A549 (cell line): ENCODE measurements at regions not wholly inside any gene's neighbourhood (a gene's known extent, or its start where the extent isn't known, plus 50 kb on each side); places are given as distances from the start of the nearest gene placed in this dataset.

Source experiments
- JUNB ChIP-seq: fragments of >200 bp; sonication (Bioruptor Twin); formaldehyde crosslinking; IDR thresholded peaks from 2 replicates; pipeline ENCODE4 v1.6.1; 2016
- POLR2A ChIP-seq: IDR thresholded peaks from 2 replicates; pipeline ENCODE4 v1.6.1; 2012; ENCODE audit warnings: mild to moderate bottlenecking, low read length
- RFX5 ChIP-seq: fragments of 450-650 bp; IDR thresholded peaks from 2 replicates; pipeline ENCODE4 v1.7.1; 2014; ENCODE audit warnings: antibody characterized with exemption, mild to moderate bottlenecking, moderate library complexity
- RNF2 ChIP-seq: fragments of 200-600 bp; sonication (generic); IDR thresholded peaks from 2 replicates; pipeline ENCODE4 v1.6.1; 2016; ENCODE audit warnings: low read depth, mild to moderate bottlenecking, antibody characterized with exemption, moderate library complexity, borderline replicate concordance
- TF ChIP-seq, protein P1 (sequence below): fragments of >200 bp; sonication (Bioruptor Twin); formaldehyde crosslinking; IDR thresholded peaks from 3 replicates; pipeline ENCODE4 v1.5.1; 2016
- TF ChIP-seq, protein P2 (sequence below): IDR thresholded peaks from 2 replicates; pipeline ENCODE4 v1.6.1; 2012

DNA sequence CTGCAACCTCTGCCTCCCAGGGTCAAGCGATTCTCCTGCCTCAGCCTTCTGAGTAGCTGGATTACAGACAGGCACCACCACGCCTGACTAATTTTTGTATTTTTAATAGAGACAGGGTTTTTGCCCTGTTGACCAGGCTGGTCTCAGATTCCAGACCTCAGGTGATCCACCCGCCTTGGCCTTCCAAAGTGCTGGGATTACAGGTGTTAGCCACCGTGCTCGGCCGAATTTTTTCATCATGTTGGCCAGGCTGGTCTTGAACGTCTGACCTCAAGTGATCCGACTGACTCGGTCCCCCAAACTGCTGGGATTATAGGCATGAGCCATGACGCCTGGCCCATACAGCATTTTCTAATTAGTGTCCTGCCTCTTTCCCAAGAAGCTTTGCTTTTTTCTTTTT is 52.7 kb upstream of the ADORA2B start:
- TF ChIP-seq, protein P1, sequence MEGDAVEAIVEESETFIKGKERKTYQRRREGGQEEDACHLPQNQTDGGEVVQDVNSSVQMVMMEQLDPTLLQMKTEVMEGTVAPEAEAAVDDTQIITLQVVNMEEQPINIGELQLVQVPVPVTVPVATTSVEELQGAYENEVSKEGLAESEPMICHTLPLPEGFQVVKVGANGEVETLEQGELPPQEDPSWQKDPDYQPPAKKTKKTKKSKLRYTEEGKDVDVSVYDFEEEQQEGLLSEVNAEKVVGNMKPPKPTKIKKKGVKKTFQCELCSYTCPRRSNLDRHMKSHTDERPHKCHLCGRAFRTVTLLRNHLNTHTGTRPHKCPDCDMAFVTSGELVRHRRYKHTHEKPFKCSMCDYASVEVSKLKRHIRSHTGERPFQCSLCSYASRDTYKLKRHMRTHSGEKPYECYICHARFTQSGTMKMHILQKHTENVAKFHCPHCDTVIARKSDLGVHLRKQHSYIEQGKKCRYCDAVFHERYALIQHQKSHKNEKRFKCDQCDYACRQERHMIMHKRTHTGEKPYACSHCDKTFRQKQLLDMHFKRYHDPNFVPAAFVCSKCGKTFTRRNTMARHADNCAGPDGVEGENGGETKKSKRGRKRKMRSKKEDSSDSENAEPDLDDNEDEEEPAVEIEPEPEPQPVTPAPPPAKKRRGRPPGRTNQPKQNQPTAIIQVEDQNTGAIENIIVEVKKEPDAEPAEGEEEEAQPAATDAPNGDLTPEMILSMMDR = no peak
- no peak for TF ChIP-seq RFX5
- no peak for TF ChIP-seq RNF2
- TF ChIP-seq, protein P2, sequence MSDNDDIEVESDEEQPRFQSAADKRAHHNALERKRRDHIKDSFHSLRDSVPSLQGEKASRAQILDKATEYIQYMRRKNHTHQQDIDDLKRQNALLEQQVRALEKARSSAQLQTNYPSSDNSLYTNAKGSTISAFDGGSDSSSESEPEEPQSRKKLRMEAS = no peak
- TF ChIP-seq JUNB = no peak
- no peak for TF ChIP-seq POLR2A
